Psoas muscle (tissue), 7 donors: ENCODE measurements at regions not wholly inside any gene's neighbourhood (a gene's known extent, or its start where the extent isn't known, plus 50 kb on each side); places are given as distances from the start of the nearest gene placed in this dataset.

ENCODE experiments used
- ATAC-seq, 4 donors: fragments of 200-7000 bp; cut with Tn5 transposase; one replicate each; pipeline ENCODE4 v1.9.1; 2020; ENCODE audit warnings: moderate library complexity in 3 of 4, mild to moderate bottlenecking in 2 of 4
- DNase-seq, 2 donors: peaks; one replicate each; pipeline ENCODE4 v3.0.0-alpha.2; 2020
- H3K27ac ChIP-seq: fragments of 200-600 bp; one replicate; pipeline ENCODE4 v1.8.0; 2022
- H3K27me3 ChIP-seq, 3 donors: fragments of 200-600 bp in 1 of 3; one replicate each; pipeline versions ENCODE4 v1.6.1 to v1.8.0; 2013 to 2022; ENCODE audit warnings: low read length in 2 of 3, mild to moderate bottlenecking in 2 of 3, moderate library complexity in 1 of 3; ENCODE audit not compliant: insufficient read depth in 3 of 3
- H3K36me3 ChIP-seq, 2 donors: fragments of 200-600 bp in 1 of 2; one replicate each; pipeline versions ENCODE4 v1.6.1 to v1.8.0; 2013 to 2022; ENCODE audit warnings: low read depth in 1 of 2, mild to moderate bottlenecking in 1 of 2, moderate library complexity in 1 of 2; ENCODE audit not compliant: insufficient read depth in 1 of 2
- H3K4me1 ChIP-seq: fragments of 200-600 bp; one replicate; pipeline ENCODE4 v1.8.0; 2022
- H3K4me3 ChIP-seq: fragments of 200-600 bp; one replicate; pipeline ENCODE4 v1.8.0; 2022; ENCODE audit warnings: mild to moderate bottlenecking
- H3K9me3 ChIP-seq: fragments of 200-600 bp; one replicate; pipeline ENCODE4 v1.8.0; 2022
- WGBS, 3 donors: extraction: QIAGEN DNeasy Blood & Tissue Kit; methylation state at CpG; one replicate each; pipeline versions ENCODE4 v1.1.6 to v1.1.7; 2013; 5-methylcytosine and 5-hydroxymethylcytosine counted together
- intact Hi-C, 2 donors: fragments of 100-400 bp; cut with DNase I; formaldehyde crosslinking; loops; one replicate each; pipeline versions ENCODE4 v1.11.0 to v1.14.2; 2022
- TF ChIP-seq, protein P1 (sequence below): fragments of 200-600 bp; IDR thresholded peaks from one replicate; pipeline ENCODE4 v1.8.0; 2022; ENCODE audit warnings: antibody characterized with exemption
- donor health status: healthy with polysubstance abuse.
- donor health status: DM: no; HTN: no; CAD: no; lungs with moderate emphysema.
- donor health status: Bipolar disorder and iron deficiency.
- donor health status: healthy.
- donor health status: DM: yes; HTN: yes; CAD: no.
- donor health status: DM: no; HTN: no; CAD: no.
- donor health status: DM: yes; HTN: yes; CAD: no.

DNA sequence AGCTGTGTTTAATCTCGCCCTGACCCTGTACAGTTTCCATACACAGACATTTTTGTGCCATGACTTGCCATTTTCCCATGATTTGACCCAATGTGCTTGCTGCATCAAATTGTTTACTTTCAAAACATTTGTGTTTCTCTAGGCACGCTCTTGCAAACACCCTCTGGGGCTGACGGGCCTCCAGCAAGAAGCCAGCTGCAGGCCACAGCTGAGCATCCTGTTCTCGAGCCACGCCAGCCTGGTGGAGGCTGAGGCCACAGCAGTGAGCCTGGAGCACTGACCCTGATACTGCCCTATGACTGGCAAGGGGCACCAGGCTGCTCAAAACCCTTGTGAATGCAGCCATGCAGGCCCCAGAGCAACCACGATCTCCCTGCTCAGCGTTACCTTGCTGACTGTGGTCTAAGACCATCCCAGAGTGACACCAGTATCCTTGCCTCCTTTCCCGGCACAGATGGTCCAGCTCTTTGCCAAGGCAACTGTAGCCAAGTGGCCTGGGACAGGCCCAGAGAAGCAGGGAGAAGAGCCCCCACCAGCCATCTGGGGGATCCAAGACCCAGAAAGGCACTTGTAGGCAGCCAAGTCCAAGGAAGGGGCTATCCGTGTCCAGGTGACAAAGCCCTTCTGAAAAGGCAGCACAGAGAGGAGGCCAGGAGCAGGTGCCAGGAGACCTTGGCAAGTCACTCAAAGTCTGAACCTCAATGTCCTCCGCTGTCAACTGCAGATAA is 78.5 kb downstream of the OAT start:
- ATAC-seq (no peak), DNase-seq (no peak)
- Histone ChIP-seq H3K27ac (no peak overlapping the region), H3K9me3 (no peaks in the 10 kb centered on the region), H3K4me3 (no peak overlapping the region), H3K36me3 (no peaks in the 10 kb centered on the region), H3K27me3 (no peaks in the 10 kb centered on the region), H3K4me1 (no peaks in the 10 kb centered on the region)
- intact Hi-C loops: no loop called here
- 32 to 50% (median 45%) methylated on average over 10 of the region's 10 CpGs for WGBS, 3 donors
- TF ChIP-seq, protein P1, sequence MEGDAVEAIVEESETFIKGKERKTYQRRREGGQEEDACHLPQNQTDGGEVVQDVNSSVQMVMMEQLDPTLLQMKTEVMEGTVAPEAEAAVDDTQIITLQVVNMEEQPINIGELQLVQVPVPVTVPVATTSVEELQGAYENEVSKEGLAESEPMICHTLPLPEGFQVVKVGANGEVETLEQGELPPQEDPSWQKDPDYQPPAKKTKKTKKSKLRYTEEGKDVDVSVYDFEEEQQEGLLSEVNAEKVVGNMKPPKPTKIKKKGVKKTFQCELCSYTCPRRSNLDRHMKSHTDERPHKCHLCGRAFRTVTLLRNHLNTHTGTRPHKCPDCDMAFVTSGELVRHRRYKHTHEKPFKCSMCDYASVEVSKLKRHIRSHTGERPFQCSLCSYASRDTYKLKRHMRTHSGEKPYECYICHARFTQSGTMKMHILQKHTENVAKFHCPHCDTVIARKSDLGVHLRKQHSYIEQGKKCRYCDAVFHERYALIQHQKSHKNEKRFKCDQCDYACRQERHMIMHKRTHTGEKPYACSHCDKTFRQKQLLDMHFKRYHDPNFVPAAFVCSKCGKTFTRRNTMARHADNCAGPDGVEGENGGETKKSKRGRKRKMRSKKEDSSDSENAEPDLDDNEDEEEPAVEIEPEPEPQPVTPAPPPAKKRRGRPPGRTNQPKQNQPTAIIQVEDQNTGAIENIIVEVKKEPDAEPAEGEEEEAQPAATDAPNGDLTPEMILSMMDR: no peak

DNA sequence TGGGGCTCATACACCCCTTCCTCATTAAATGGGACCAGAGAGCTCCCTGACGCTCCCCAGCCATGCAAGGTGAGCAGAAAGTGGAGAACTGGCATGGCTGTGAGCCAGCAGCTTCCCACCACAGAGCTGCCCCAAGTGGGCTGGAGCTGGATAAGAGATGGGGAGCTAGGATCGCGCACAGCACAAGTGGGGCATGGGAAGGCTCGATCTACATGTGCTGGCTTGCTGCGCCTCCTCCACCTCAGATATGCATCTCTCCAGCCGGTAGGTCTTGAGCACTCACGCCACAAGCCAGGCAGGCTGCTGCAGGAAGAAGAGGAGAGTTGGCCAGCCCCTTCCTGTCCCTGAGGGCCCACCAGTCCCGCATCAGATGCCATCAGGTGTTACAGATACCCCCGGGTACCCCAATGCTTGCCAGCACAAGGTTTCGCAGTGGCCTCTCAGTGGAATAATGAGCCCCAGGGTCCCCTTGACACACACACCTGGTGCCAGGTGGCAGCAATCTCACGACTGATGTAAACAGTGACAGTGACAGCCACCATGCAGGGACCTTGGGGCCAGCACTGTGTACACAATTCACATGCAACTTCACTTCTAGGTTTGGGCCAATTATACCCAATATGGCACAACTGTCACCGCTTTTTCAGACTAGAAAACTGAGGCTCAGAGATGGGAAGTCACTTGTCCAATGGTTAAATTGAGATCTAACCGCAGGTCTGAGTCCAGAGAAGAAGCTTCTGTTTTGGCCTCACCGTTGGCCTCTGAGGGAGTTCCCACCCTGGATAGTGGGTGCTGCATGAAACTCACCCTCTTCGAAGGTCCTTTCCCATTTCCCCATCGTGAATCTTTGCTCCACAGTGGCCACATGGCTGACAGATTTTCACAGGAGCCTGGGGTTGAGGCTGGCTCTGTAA is 79.3 kb downstream of the OAT start:
- no peak overlapping the region for H3K4me3 ChIP-seq
- no peak for ATAC-seq
- H3K27me3 ChIP-seq: no peaks in the 10 kb centered on the region
- no peaks in the 10 kb centered on the region for H3K36me3 ChIP-seq
- H3K9me3 ChIP-seq: no peaks in the 10 kb centered on the region
- intact Hi-C loops: no loop called here
- TF ChIP-seq, protein P1: no peak
- DNase-seq: no peak
- no peaks in the 10 kb centered on the region for H3K4me1 ChIP-seq
- H3K27ac ChIP-seq: no peak overlapping the region
- 78 to 82% (median 79%) methylated on average over 16 of the region's 16 CpGs for WGBS, 3 donors

DNA sequence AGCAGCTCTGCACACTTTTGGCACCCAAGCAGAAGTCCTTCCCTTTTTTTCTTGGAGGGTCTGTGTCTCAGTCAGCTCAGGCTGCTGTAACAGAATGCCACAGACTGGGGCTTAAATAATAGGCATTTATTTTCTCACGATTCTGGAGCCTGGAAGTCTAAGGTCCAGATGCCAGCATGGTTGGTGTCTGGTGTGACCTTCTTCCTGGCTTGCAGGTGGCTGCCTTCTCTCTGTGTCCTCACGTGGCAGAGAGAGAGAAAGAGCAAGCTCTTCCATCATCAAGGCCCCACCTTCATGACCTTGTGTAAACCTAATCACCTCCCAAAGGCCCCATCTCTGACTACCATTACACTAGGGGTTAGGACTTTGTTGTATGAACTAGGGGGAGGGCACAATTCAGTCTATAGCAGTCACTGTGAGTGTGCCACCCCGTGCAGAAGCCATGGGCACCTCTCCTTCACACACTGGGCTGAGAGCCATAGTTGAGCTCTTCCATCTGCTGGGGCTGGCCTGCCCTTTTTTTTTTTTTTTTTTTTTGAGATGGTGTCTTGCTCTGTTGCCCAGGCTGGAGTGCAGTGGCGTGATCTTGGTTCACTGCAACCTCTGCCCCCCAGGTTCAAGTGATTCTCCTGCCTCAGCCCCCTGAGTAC is 80.3 kb downstream of the OAT start:
- Histone ChIP-seq H3K27ac (no peak overlapping the region), H3K36me3 (no peaks in the 10 kb centered on the region), H3K4me3 (no peak overlapping the region), H3K4me1 (no peaks in the 10 kb centered on the region), H3K9me3 (no peaks in the 10 kb centered on the region), H3K27me3 (no peaks in the 10 kb centered on the region)
- DNase-seq (no peak), ATAC-seq (no peak)
- TF ChIP-seq, protein P1: no peak
- intact Hi-C loops: no loop called here
- WGBS, 3 donors: 55 to 65% (median 59%) methylated on average over 3 to 4 of the region's 4 CpGs

DNA sequence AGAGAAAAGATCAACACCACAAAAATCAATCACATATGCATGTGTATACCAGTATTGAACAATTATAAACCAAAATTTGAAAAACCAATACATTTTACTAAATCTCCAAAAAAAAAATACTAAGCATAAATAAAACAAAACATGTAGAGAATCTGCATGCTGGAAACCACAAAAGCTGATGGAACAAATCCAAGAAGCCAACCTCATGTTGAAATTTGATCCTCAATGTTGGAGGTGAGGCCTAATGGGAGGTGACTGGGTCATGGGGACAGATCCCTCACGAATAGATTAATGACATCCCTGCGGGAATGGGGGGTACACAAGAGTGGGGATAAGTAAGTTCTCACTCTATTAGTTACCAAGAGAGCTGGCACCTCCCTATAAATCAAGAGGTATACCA is 82.5 kb downstream of the OAT start:
- intact Hi-C loops: no loop called here
- H3K4me3 ChIP-seq: no peak overlapping the region
- DNase-seq: no peak
- H3K36me3 ChIP-seq: no peaks in the 10 kb centered on the region
- TF ChIP-seq, protein P1: no peak
- WGBS, 3 donors: 34 to 58% (median 57%) methylated on average over 2 of the region's 2 CpGs
- H3K9me3 ChIP-seq: peaks cover 3% of the 10 kb centered on the region
- no peaks in the 10 kb centered on the region for H3K4me1 ChIP-seq
- H3K27me3 ChIP-seq: no peaks in the 10 kb centered on the region
- no peak for ATAC-seq
- H3K27ac ChIP-seq: no peak overlapping the region
